H9 (cell line): ENCODE measurements at regions not wholly inside any gene's neighbourhood (a gene's known extent, or its start where the extent isn't known, plus 50 kb on each side); places are given as distances from the start of the nearest gene placed in this dataset.

ENCODE experiments used
- DNase-seq: peaks from one replicate; pipeline ENCODE4 v3.0.0-alpha.2; 2017
- H2AFZ ChIP-seq: one replicate; pipeline ENCODE4 v1.6.1; 2013; ENCODE audit warnings: mild to moderate bottlenecking, low read length, control low read depth, moderate library complexity
- H2AK5ac ChIP-seq: 2 replicates; pipeline ENCODE4 v1.6.1; 2013; ENCODE audit warnings: low read length, control low read depth, mixed read lengths; ENCODE audit not compliant: insufficient read length
- H2BK120ac ChIP-seq: one replicate; pipeline ENCODE4 v1.6.1; 2013; ENCODE audit warnings: low read depth, mild to moderate bottlenecking, low read length, control low read depth, inconsistent platforms; ENCODE audit not compliant: poor library complexity, severe bottlenecking
- H2BK12ac ChIP-seq: 2 replicates; pipeline ENCODE4 v1.6.1; 2013; ENCODE audit warnings: low read length, control low read depth, mixed read lengths, low read depth; ENCODE audit not compliant: insufficient read length
- H2BK15ac ChIP-seq: 2 replicates; pipeline ENCODE4 v1.6.1; 2013; ENCODE audit warnings: low read depth, low read length, control low read depth
- H2BK20ac ChIP-seq: one replicate; pipeline ENCODE4 v1.6.1; 2013; ENCODE audit warnings: low read depth, mild to moderate bottlenecking, low read length, control low read depth, inconsistent platforms; ENCODE audit not compliant: poor library complexity, severe bottlenecking
- H2BK5ac ChIP-seq: 2 replicates; pipeline ENCODE4 v1.6.1; 2013; ENCODE audit warnings: low read length, control low read depth, mixed read lengths; ENCODE audit not compliant: insufficient read length
- H3K14ac ChIP-seq: 2 replicates; pipeline ENCODE4 v1.6.1; 2013; ENCODE audit warnings: low read length, control low read depth; ENCODE audit not compliant: insufficient read depth
- H3K18ac ChIP-seq: 2 replicates; pipeline ENCODE4 v1.6.1; 2013; ENCODE audit warnings: low read depth, mild to moderate bottlenecking, mixed read lengths, low read length, control low read depth; ENCODE audit not compliant: insufficient read length
- H3K23ac ChIP-seq: 2 replicates; pipeline ENCODE4 v1.6.1; 2013; ENCODE audit warnings: low read length, control low read depth, mixed read lengths, low read depth; ENCODE audit not compliant: insufficient read length
- H3K23me2 ChIP-seq: 2 replicates; pipeline ENCODE4 v1.6.1; 2013; ENCODE audit warnings: low read depth, mild to moderate bottlenecking, mixed read lengths, low read length, control low read depth; ENCODE audit not compliant: insufficient read length, poor library complexity, severe bottlenecking
- H3K27ac ChIP-seq: 2 replicates; pipeline ENCODE4 v1.5.1; 2013; ENCODE audit warnings: low read length, control low read depth, mixed read lengths, low read depth; ENCODE audit not compliant: insufficient read length
- H3K27me3 ChIP-seq: 2 replicates; pipeline ENCODE4 v1.6.1; 2013; ENCODE audit warnings: low read length, control low read depth, inconsistent platforms; ENCODE audit not compliant: insufficient read depth
- H3K4ac ChIP-seq: 2 replicates; pipeline ENCODE4 v1.6.1; 2013; ENCODE audit warnings: low read depth, mild to moderate bottlenecking, control low read depth, inconsistent platforms, low read length, moderate library complexity
- H3K4me1 ChIP-seq: 2 replicates; pipeline ENCODE4 v1.6.1; 2013; ENCODE audit warnings: low read length, control low read depth, inconsistent platforms; ENCODE audit not compliant: insufficient read depth
- H3K4me2 ChIP-seq: 2 replicates; pipeline ENCODE4 v1.6.1; 2013; ENCODE audit warnings: low read length, control low read depth, mixed read lengths; ENCODE audit not compliant: insufficient read length, insufficient read depth
- H3K56ac ChIP-seq: 2 replicates; pipeline ENCODE4 v1.6.1; 2013; ENCODE audit warnings: low read depth, mild to moderate bottlenecking, mixed read lengths, low read length, control low read depth; ENCODE audit not compliant: insufficient read length
- H3K79me1 ChIP-seq: 2 replicates; pipeline ENCODE4 v1.6.1; 2013; ENCODE audit warnings: low read depth, mild to moderate bottlenecking, moderate library complexity, low read length, control low read depth, inconsistent platforms; ENCODE audit not compliant: insufficient read depth, poor library complexity, severe bottlenecking
- H3K79me2 ChIP-seq: 2 replicates; pipeline ENCODE4 v1.6.1; 2013; ENCODE audit warnings: low read length, control low read depth, inconsistent platforms; ENCODE audit not compliant: insufficient read depth
- H3K9ac ChIP-seq: 2 replicates; pipeline ENCODE4 v1.6.1; 2013; ENCODE audit warnings: low read length, control low read depth, mixed read lengths; ENCODE audit not compliant: insufficient read length; ENCODE audit errors: extremely low read depth
- H3K9me3 ChIP-seq: one replicate; pipeline ENCODE4 v1.6.1; 2013; ENCODE audit warnings: low read depth, low read length, inconsistent platforms; ENCODE audit not compliant: control insufficient read depth
- H3T11ph ChIP-seq: one replicate; pipeline ENCODE4 v1.6.1; 2013; ENCODE audit warnings: mild to moderate bottlenecking, low read length, control low read depth, inconsistent platforms
- H4K20me1 ChIP-seq: one replicate; pipeline ENCODE4 v1.6.1; 2013; ENCODE audit not compliant: control insufficient read depth, insufficient read length, insufficient read depth
- H4K5ac ChIP-seq: 2 replicates; pipeline ENCODE4 v1.6.1; 2013; ENCODE audit warnings: low read depth, mild to moderate bottlenecking, mixed read lengths, low read length, control low read depth; ENCODE audit not compliant: insufficient read length
- H4K8ac ChIP-seq: replicated peaks from 2 replicates; pipeline ENCODE4 v1.6.1; 2013; ENCODE audit warnings: low read length, control low read depth, mixed read lengths, low read depth; ENCODE audit not compliant: insufficient read length
- H4K91ac ChIP-seq: 2 replicates; pipeline ENCODE4 v1.6.1; 2013; ENCODE audit warnings: low read depth, mild to moderate bottlenecking, moderate library complexity, mixed read lengths, low read length, control low read depth; ENCODE audit not compliant: insufficient read length
- H3K27ac Mint-ChIP-seq, 3 experiments: 2 replicates in 2 of 3; 3 replicates in 1 of 3; pipeline ENCODE4 v1.8.0; 2020 to 2021; ENCODE audit warnings: mixed read lengths in 3 of 3, mild to moderate bottlenecking in 1 of 3, moderate library complexity in 1 of 3
- H3K27me3 Mint-ChIP-seq: 2 replicates; pipeline ENCODE4 v1.8.0; 2021; ENCODE audit warnings: low read depth, mild to moderate bottlenecking, moderate library complexity, mixed read lengths
- H3K36me3 Mint-ChIP-seq, 3 experiments: 2 replicates in 2 of 3; 3 replicates in 1 of 3; pipeline ENCODE4 v1.8.0; 2020 to 2021; ENCODE audit warnings: low read depth in 3 of 3, mixed read lengths in 3 of 3; ENCODE audit not compliant: insufficient read depth in 1 of 3
- H3K4me1 Mint-ChIP-seq, 2 experiments: 2 replicates each; pipeline ENCODE4 v1.8.0; 2020; ENCODE audit warnings: mixed read lengths in 2 of 2
- H3K4me3 Mint-ChIP-seq, 2 experiments: 2 replicates in 1 of 2; 3 replicates in 1 of 2; pipeline ENCODE4 v1.8.0; 2020 to 2021; ENCODE audit warnings: mild to moderate bottlenecking in 2 of 2, mixed read lengths in 2 of 2, moderate library complexity in 1 of 2
- H3K9me3 Mint-ChIP-seq, 2 experiments: 2 replicates in 1 of 2; 3 replicates in 1 of 2; pipeline ENCODE4 v1.8.0; 2020; ENCODE audit warnings: mild to moderate bottlenecking in 2 of 2, mixed read lengths in 2 of 2, moderate library complexity in 1 of 2
- WGBS: extraction: QIAGEN DNeasy Blood & Tissue Kit; methylation state at CpG from one replicate; pipeline ENCODE4 v1.1.7; 2013; ENCODE audit warnings: missing lambda C conversion rate, low lambda C conversion rate, mixed read lengths; ENCODE audit not compliant: insufficient read length; ENCODE audit errors: extremely low coverage; 5-methylcytosine and 5-hydroxymethylcytosine counted together
- TF ChIP-seq, protein P1 (sequence below): fragments of 200-600 bp; sonication (generic); conservative IDR thresholded peaks from 3 replicates; pipeline ENCODE4 v1.8.0; 2021; ENCODE audit warnings: antibody characterized with exemption, mild to moderate bottlenecking

DNA sequence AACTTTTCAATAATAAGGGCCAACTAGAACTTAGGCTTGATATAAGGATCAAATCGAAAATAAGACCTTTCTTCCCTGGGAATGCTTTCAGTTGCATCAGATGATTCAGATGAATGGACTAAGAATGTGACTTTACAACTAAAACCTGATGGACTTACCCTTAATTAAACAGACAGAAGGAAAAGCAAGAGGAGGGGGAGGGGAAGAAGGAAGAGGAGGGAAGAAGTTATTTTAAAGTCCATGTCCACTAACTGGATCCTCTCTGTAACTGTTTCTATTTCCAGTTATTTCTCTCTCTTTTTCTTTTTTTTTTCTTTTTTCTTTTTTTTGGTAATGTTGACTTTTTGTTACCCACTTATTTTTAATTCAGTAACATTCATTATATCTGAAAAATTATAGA lies 486.0 kb downstream of the MAFB start:
- no peak overlapping the region for H4K8ac ChIP-seq
- Mint-ChIP-seq H3K4me3 (no peak overlapping the region), H3K9me3 (peaks cover 2 to 4% of the 10 kb centered on the region in 2 experiments)

More for the DNA sequence above, 486.0 kb downstream of the MAFB start:
- H3K23ac ChIP-seq = no peak overlapping the region
- H3K9me3 ChIP-seq = no peaks in the 10 kb centered on the region
- H3K18ac ChIP-seq = no peak overlapping the region
- no peak overlapping the region for H3K4me2 ChIP-seq
- no peak overlapping the region for H3K14ac ChIP-seq
- H4K20me1 ChIP-seq = no peaks in the 10 kb centered on the region
- no peak overlapping the region for H2BK12ac ChIP-seq
- H3K79me1 ChIP-seq = no peaks in the 10 kb centered on the region
- no peak overlapping the region for H3K9ac ChIP-seq
- H2BK5ac ChIP-seq = no peak overlapping the region
- DNase-seq = no peak
- H3K4ac ChIP-seq = no peak overlapping the region
- no peak overlapping the region for H3K27ac ChIP-seq
- no peaks in the 10 kb centered on the region for H3K79me2 ChIP-seq
- WGBS = no CpG with 5 or more reads among the region's 1 CpG
- H3K36me3 Mint-ChIP-seq = peaks cover 0 to 8% (median 2%) of the 10 kb centered on the region in 3 experiments; a peak in 4 of 7 replicates
- no peak overlapping the region for H2AK5ac ChIP-seq
- no peak overlapping the region for H4K5ac ChIP-seq
- TF ChIP-seq, protein P1, sequence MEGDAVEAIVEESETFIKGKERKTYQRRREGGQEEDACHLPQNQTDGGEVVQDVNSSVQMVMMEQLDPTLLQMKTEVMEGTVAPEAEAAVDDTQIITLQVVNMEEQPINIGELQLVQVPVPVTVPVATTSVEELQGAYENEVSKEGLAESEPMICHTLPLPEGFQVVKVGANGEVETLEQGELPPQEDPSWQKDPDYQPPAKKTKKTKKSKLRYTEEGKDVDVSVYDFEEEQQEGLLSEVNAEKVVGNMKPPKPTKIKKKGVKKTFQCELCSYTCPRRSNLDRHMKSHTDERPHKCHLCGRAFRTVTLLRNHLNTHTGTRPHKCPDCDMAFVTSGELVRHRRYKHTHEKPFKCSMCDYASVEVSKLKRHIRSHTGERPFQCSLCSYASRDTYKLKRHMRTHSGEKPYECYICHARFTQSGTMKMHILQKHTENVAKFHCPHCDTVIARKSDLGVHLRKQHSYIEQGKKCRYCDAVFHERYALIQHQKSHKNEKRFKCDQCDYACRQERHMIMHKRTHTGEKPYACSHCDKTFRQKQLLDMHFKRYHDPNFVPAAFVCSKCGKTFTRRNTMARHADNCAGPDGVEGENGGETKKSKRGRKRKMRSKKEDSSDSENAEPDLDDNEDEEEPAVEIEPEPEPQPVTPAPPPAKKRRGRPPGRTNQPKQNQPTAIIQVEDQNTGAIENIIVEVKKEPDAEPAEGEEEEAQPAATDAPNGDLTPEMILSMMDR = no peak
- H3K23me2 ChIP-seq = no peaks in the 10 kb centered on the region
- no peak overlapping the region for H3K27ac Mint-ChIP-seq
- H2AFZ ChIP-seq = no peak overlapping the region
- no peaks in the 10 kb centered on the region for H3K4me1 ChIP-seq
- no peak overlapping the region for H3T11ph ChIP-seq
- no peak overlapping the region for H2BK15ac ChIP-seq
- no peak overlapping the region for H3K56ac ChIP-seq
- H3K27me3 ChIP-seq = no peaks in the 10 kb centered on the region
- no peak overlapping the region for H2BK120ac ChIP-seq
- no peak overlapping the region for H4K91ac ChIP-seq
- H3K4me1 Mint-ChIP-seq = peaks cover 10 to 16% of the 10 kb centered on the region in 2 experiments
- H3K27me3 Mint-ChIP-seq = no peaks in the 10 kb centered on the region; the same call in 1 of the 2 replicates
- H2BK20ac ChIP-seq = no peak overlapping the region
